Lower lobe of right lung (tissue), 2 donors: ENCODE measurements at regions not wholly inside any gene's neighbourhood (a gene's known extent, or its start where the extent isn't known, plus 50 kb on each side); places are given as distances from the start of the nearest gene placed in this dataset.
A peak's percentile ranks its signal among the peaks of the same experiment; 100 is the strongest.

ENCODE experiments used
- ATAC-seq, 2 donors: fragments of 200-7000 bp; cut with Tn5 transposase; one replicate each; pipeline ENCODE4 v1.9.1; 2020 to 2022; ENCODE audit warnings: mild to moderate bottlenecking in 2 of 2, moderate library complexity in 2 of 2
- DNase-seq: peaks from one replicate; pipeline ENCODE4 v3.0.0-alpha.2; 2020
- H3K27ac ChIP-seq: fragments of 200-600 bp; one replicate; pipeline ENCODE4 v1.8.0; 2022
- H3K27me3 ChIP-seq: fragments of 200-600 bp; one replicate; pipeline ENCODE4 v1.8.0; 2022; ENCODE audit warnings: low read depth
- H3K36me3 ChIP-seq: fragments of 200-600 bp; one replicate; pipeline ENCODE4 v1.8.0; 2022; ENCODE audit warnings: mild to moderate bottlenecking
- H3K4me1 ChIP-seq: fragments of 200-600 bp; one replicate; pipeline ENCODE4 v1.8.0; 2022
- H3K4me3 ChIP-seq: fragments of 200-600 bp; one replicate; pipeline ENCODE4 v1.8.0; 2022; ENCODE audit warnings: mild to moderate bottlenecking
- H3K9me3 ChIP-seq: fragments of 200-600 bp; one replicate; pipeline ENCODE4 v1.8.0; 2022
- intact Hi-C: fragments of 100-400 bp; cut with DNase I; formaldehyde crosslinking; loops from one replicate; pipeline ENCODE4 v1.11.0; 2022
- TF ChIP-seq, protein P1 (sequence below): fragments of 200-600 bp; IDR thresholded peaks from one replicate; pipeline ENCODE4 v1.8.0; 2022; ENCODE audit warnings: antibody characterized with exemption, mild to moderate bottlenecking
- donor health status: DM: no; HTN: yes; CAD: no; lungs with severe emphysema.

GRCh38 chr13:40341501-40341900 lies 324.9 kb downstream of the FOXO1 start:
- peaks cover 21% of the 10 kb centered on the region for H3K4me1 ChIP-seq
- H3K27me3 ChIP-seq, result no peaks in the 10 kb centered on the region
- H3K27ac ChIP-seq, result no peak overlapping the region
- TF ChIP-seq, protein P1, sequence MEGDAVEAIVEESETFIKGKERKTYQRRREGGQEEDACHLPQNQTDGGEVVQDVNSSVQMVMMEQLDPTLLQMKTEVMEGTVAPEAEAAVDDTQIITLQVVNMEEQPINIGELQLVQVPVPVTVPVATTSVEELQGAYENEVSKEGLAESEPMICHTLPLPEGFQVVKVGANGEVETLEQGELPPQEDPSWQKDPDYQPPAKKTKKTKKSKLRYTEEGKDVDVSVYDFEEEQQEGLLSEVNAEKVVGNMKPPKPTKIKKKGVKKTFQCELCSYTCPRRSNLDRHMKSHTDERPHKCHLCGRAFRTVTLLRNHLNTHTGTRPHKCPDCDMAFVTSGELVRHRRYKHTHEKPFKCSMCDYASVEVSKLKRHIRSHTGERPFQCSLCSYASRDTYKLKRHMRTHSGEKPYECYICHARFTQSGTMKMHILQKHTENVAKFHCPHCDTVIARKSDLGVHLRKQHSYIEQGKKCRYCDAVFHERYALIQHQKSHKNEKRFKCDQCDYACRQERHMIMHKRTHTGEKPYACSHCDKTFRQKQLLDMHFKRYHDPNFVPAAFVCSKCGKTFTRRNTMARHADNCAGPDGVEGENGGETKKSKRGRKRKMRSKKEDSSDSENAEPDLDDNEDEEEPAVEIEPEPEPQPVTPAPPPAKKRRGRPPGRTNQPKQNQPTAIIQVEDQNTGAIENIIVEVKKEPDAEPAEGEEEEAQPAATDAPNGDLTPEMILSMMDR, result no peak
- H3K4me3 ChIP-seq, result no peak overlapping the region
- H3K36me3 ChIP-seq, result no peaks in the 10 kb centered on the region
- DNase-seq (no peak), ATAC-seq (no peak)
- intact Hi-C loops, result no loop called here
- no peaks in the 10 kb centered on the region for H3K9me3 ChIP-seq

DNA sequence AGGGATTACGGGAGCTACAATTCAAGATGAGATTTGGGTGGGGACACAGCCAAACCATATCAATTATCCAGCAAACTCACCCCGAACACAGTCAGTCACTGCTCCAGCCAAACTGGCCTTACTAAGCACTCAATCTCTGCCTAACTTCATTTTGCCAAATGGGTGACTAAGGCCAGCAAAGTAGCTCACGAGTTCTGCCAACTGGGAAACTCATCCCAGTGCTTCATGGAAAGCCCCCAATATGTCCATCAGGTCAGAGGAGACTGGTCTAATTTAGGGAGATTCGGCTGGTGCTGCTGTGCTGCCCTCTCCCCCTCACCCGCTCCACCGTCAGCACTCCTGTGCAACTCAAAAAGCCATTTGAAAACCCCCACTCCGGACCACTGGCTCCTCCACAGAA lies 324.0 kb downstream of the FOXO1 start:
- Histone ChIP-seq H3K4me1 (peaks cover 13% of the 10 kb centered on the region), H3K9me3 (no peaks in the 10 kb centered on the region), H3K27me3 (no peaks in the 10 kb centered on the region), H3K36me3 (no peaks in the 10 kb centered on the region), H3K4me3 (no peak overlapping the region), H3K27ac (no peak overlapping the region)
- DNase-seq, result no peak
- TF ChIP-seq, protein P1, result no peak
- ATAC-seq, result no peak
- intact Hi-C loops, result no loop called here

GRCh38 chr13:40342901-40343300 lies 323.5 kb downstream of the FOXO1 start:
- Histone ChIP-seq H3K4me3 (no peak overlapping the region), H3K9me3 (no peaks in the 10 kb centered on the region), H3K36me3 (no peaks in the 10 kb centered on the region), H3K27me3 (no peaks in the 10 kb centered on the region), H3K4me1 (peaks cover 13% of the 10 kb centered on the region), H3K27ac (no peak overlapping the region)
- no peak for ATAC-seq
- intact Hi-C loops, result no loop called here
- no peak for DNase-seq
- TF ChIP-seq, protein P1, result no peak

- Histone ChIP-seq H3K27me3 (no peaks in the 10 kb centered on the region), H3K9me3 (no peaks in the 10 kb centered on the region), H3K36me3 (no peaks in the 10 kb centered on the region), H3K4me1 (peaks cover 13% of the 10 kb centered on the region), H3K27ac (no peak overlapping the region), H3K4me3 (no peak overlapping the region)
- TF ChIP-seq, protein P1, result no peak
- no peak for DNase-seq
- ATAC-seq, result no peak
- intact Hi-C loops, result no loop called here
These were observed 322.7 kb downstream of the FOXO1 start for GRCh38 chr13:40343550-40344269.

- no peak for DNase-seq
These were observed 321.9 kb downstream of the FOXO1 start for GRCh38 chr13:40344270-40345148.

More at GRCh38 chr13:40344270-40345148, 321.9 kb downstream of the FOXO1 start:
- Histone ChIP-seq H3K4me1 (peaks cover 13% of the 10 kb centered on the region), H3K9me3 (no peaks in the 10 kb centered on the region), H3K27ac (no peak overlapping the region), H3K4me3 (no peak overlapping the region), H3K36me3 (no peaks in the 10 kb centered on the region), H3K27me3 (no peaks in the 10 kb centered on the region)
- peak; percentile 20 to 23 for ATAC-seq
- TF ChIP-seq, protein P1, result no peak
- intact Hi-C loops, result no loop called here
